Thoracic aorta (tissue), 2 donors: ENCODE measurements at regions not wholly inside any gene's neighbourhood (a gene's known extent, or its start where the extent isn't known, plus 50 kb on each side); places are given as distances from the start of the nearest gene placed in this dataset.

Experiments used
- ATAC-seq: fragments of 150-250 bp; one replicate; pipeline ENCODE4 v1.8.0; 2017; ENCODE audit warnings: low read depth; ENCODE audit not compliant: insufficient number of reproducible peaks, low FRiP score
- DNase-seq: peaks from one replicate; pipeline ENCODE4 v3.0.0-alpha.2; 2020; ENCODE audit warnings: low spot score
- H3K27ac ChIP-seq, 2 donors: fragments of 200-600 bp; sonication (generic); 1 replicate in 1 of 2; 2 replicates in 1 of 2; pipeline ENCODE4 v1.5.1; 2016; ENCODE audit warnings: mild to moderate bottlenecking in 2 of 2, moderate library complexity in 2 of 2
- H3K27me3 ChIP-seq: fragments of 200-600 bp; sonication (generic); replicated peaks from 2 replicates; pipeline ENCODE4 v1.6.0; 2016; ENCODE audit warnings: mild to moderate bottlenecking; ENCODE audit not compliant: insufficient read depth
- H3K36me3 ChIP-seq: fragments of 200-600 bp; sonication (generic); one replicate; pipeline ENCODE4 v1.5.1; 2016
- H3K4me1 ChIP-seq, 2 donors: fragments of 200-600 bp; sonication (generic); 1 replicate in 1 of 2; 2 replicates in 1 of 2; pipeline versions ENCODE4 v1.5.1 to v1.6.0; 2016; ENCODE audit warnings: low read depth in 2 of 2, mild to moderate bottlenecking in 1 of 2; ENCODE audit not compliant: control insufficient read depth in 1 of 2
- H3K4me3 ChIP-seq: fragments of 200-600 bp; sonication (generic); 2 replicates; pipeline ENCODE4 v1.5.1; 2016; ENCODE audit warnings: mild to moderate bottlenecking
- H3K9me3 ChIP-seq: fragments of 200-600 bp; sonication (generic); 2 replicates; pipeline ENCODE4 v1.5.1; 2016
- CTCF ChIP-seq: fragments of 200-600 bp; sonication (generic); IDR thresholded peaks from one replicate; pipeline ENCODE4 v1.5.1; 2019; ENCODE audit warnings: antibody characterized with exemption

DNA sequence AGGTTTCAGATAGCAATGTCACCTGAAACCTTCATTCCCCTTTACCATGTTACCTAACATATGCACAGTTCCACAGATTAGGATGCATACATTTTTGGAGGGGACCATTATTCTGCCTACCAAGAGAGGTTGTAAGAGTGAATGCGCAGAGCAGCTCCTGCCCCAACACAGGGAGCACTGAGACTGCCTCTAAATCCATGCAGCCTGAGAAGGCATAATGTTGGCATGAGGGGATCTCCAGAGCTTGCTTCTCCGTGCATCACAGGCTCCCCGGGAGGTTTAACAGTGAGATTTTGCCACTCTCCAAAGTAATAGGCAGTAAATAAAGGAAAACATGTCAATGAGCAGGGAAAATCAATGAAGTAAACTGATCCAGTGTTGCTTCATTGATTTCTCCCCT is 410.8 kb downstream of the PCDH7 start:
- no peak for DNase-seq
- Histone ChIP-seq H3K36me3 (no peaks in the 10 kb centered on the region), H3K9me3 (no peaks in the 10 kb centered on the region), H3K4me3 (no peak overlapping the region), H3K4me1 (no peaks in the 10 kb centered on the region), H3K27me3 (no peaks in the 10 kb centered on the region), H3K27ac (no peak overlapping the region)
- ATAC-seq, result no peak
- no peak for TF ChIP-seq CTCF

- TF ChIP-seq CTCF, result no peak
- Histone ChIP-seq H3K36me3 (no peaks in the 10 kb centered on the region), H3K4me3 (no peak overlapping the region), H3K27ac (no peak overlapping the region), H3K4me1 (peaks cover 3 to 12% of the 10 kb centered on the region in 2 donors), H3K27me3 (no peaks in the 10 kb centered on the region), H3K9me3 (no peaks in the 10 kb centered on the region)
- no peak for ATAC-seq
- no peak for DNase-seq
Measured at GRCh38 chr4:31134720-31135119, 414.6 kb downstream of the PCDH7 start.

GRCh38 chr4:31139767-31140166 is 419.6 kb downstream of the PCDH7 start:
- H3K9me3 ChIP-seq, result no peaks in the 10 kb centered on the region
- no peak for TF ChIP-seq CTCF
- peaks cover 19% of the 10 kb centered on the region for H3K36me3 ChIP-seq
- H3K4me1 ChIP-seq, result peaks cover 3 to 12% of the 10 kb centered on the region in 2 donors
- no peak overlapping the region for H3K4me3 ChIP-seq
- H3K27ac ChIP-seq, result no peak overlapping the region
- no peak for ATAC-seq
- H3K27me3 ChIP-seq, result no peaks in the 10 kb centered on the region
- DNase-seq, result no peak

- Histone ChIP-seq H3K9me3 (no peaks in the 10 kb centered on the region), H3K27me3 (no peaks in the 10 kb centered on the region), H3K27ac (no peak overlapping the region), H3K4me3 (no peak overlapping the region), H3K4me1 (peaks cover 3 to 12% of the 10 kb centered on the region in 2 donors), H3K36me3 (peaks cover 22% of the 10 kb centered on the region)
- no peak for TF ChIP-seq CTCF
- ATAC-seq (no peak), DNase-seq (no peak)
Measured at GRCh38 chr4:31141095-31141831, 421.1 kb downstream of the PCDH7 start.

GRCh38 chr4:31141832-31142142 is 421.6 kb downstream of the PCDH7 start:
- ATAC-seq, result no peak
- no peaks in the 10 kb centered on the region for H3K27me3 ChIP-seq
- no peak for TF ChIP-seq CTCF
- H3K9me3 ChIP-seq, result no peaks in the 10 kb centered on the region
- peaks cover 22% of the 10 kb centered on the region for H3K36me3 ChIP-seq
- H3K4me3 ChIP-seq, result no peak overlapping the region
- no peak for DNase-seq
- no peak overlapping the region for H3K27ac ChIP-seq
- peaks cover 3 to 12% of the 10 kb centered on the region in 2 donors for H3K4me1 ChIP-seq
